Adrenal gland (tissue), 5 donors: ENCODE measurements at regions not wholly inside any gene's neighbourhood (a gene's known extent, or its start where the extent isn't known, plus 50 kb on each side); places are given as distances from the start of the nearest gene placed in this dataset.

Source experiments
- POLR2A ChIP-seq, 2 donors: fragments of 450-650 bp; IDR thresholded peaks; one replicate each; pipeline ENCODE4 v1.6.1; 2017; ENCODE audit warnings: antibody characterized with exemption in 2 of 2, mild to moderate bottlenecking in 2 of 2, moderate library complexity in 1 of 2
- TF ChIP-seq, protein P1 (sequence below), 6 experiments: fragments of 450-650 bp in 4 of 6; fragments of 200-600 bp in 2 of 6; sonication (generic) in 1 of 6; IDR thresholded peaks; 1 replicate in 5 of 6; 2 replicates in 1 of 6; pipeline versions ENCODE4 v1.5.1 to v1.8.0; 2016 to 2021; ENCODE audit warnings: antibody characterized with exemption in 6 of 6, mild to moderate bottlenecking in 2 of 6, moderate library complexity in 1 of 6
- donor health status: DM: no; HTN: no; CAD: no.

DNA sequence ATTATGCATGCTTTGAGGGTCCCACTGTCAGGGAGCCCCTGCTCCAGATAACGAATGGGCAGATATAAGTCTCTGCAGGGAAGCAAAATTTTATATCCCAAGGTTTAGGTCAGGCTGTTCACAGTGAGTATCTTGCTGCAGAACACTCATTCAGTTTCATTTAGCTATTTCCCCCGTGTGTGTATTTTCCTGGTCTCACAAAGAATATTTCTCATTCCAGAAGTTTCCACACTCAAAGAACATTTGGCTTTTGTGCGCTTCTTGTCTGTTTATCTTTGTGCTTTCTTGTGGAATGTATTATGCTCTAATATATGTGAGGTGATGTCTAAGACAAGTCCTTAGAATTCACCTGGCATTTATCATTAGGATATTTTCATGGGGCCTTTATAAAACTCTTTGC is 140.4 kb upstream of the MMADHC start:
- TF ChIP-seq, protein P1, sequence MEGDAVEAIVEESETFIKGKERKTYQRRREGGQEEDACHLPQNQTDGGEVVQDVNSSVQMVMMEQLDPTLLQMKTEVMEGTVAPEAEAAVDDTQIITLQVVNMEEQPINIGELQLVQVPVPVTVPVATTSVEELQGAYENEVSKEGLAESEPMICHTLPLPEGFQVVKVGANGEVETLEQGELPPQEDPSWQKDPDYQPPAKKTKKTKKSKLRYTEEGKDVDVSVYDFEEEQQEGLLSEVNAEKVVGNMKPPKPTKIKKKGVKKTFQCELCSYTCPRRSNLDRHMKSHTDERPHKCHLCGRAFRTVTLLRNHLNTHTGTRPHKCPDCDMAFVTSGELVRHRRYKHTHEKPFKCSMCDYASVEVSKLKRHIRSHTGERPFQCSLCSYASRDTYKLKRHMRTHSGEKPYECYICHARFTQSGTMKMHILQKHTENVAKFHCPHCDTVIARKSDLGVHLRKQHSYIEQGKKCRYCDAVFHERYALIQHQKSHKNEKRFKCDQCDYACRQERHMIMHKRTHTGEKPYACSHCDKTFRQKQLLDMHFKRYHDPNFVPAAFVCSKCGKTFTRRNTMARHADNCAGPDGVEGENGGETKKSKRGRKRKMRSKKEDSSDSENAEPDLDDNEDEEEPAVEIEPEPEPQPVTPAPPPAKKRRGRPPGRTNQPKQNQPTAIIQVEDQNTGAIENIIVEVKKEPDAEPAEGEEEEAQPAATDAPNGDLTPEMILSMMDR (IDR thresholded peaks at IDR 0.05) = no peak
- no peak for TF ChIP-seq POLR2A (IDR thresholded peaks at IDR 0.05)
